WTC11 (cell line): ENCODE measurements at regions not wholly inside any gene's neighbourhood (a gene's known extent, or its start where the extent isn't known, plus 50 kb on each side); places are given as distances from the start of the nearest gene placed in this dataset.

Experiments
- ATAC-seq: fragments of 200-7000 bp; cut with Tn5 transposase; 2 replicates; pipeline ENCODE4 v1.10.0; 2021; ENCODE audit warnings: mild to moderate bottlenecking, moderate library complexity
- CTCF ChIA-PET: fragments of 300-600 bp; sonication (Branson Sonifier 250); formaldehyde crosslinking; loops from one replicate; lab custom pipeline; 2021; ENCODE audit warnings: antibody characterized with exemption; lab: Charles Lee
- POLR2A ChIA-PET: fragments of 350-600 bp; sonication (Branson Sonifier 250); formaldehyde crosslinking; loops from one replicate; lab custom pipeline; 2021; ENCODE audit warnings: antibody characterized with exemption; lab: Charles Lee
- DNase-seq: peaks from one replicate; pipeline ENCODE4 v3.0.0; 2021; ENCODE audit warnings: low spot score
- H3K27ac Mint-ChIP-seq: 2 replicates; pipeline ENCODE4 v1.8.0; 2021; ENCODE audit warnings: mixed read lengths
- H3K27me3 Mint-ChIP-seq: 2 replicates; pipeline ENCODE4 v1.8.0; 2021; ENCODE audit warnings: low read depth, mild to moderate bottlenecking, moderate library complexity, mixed read lengths
- H3K36me3 Mint-ChIP-seq: 2 replicates; pipeline ENCODE4 v1.8.0; 2021; ENCODE audit warnings: mixed read lengths
- H3K4me1 Mint-ChIP-seq: 2 replicates; pipeline ENCODE4 v1.8.0; 2022; ENCODE audit warnings: mixed read lengths
- H3K4me3 Mint-ChIP-seq: 2 replicates; pipeline ENCODE4 v1.8.0; 2021; ENCODE audit warnings: mild to moderate bottlenecking, moderate library complexity, mixed read lengths
- H3K9me3 Mint-ChIP-seq: 2 replicates; pipeline ENCODE4 v1.8.0; 2021; ENCODE audit warnings: mixed read lengths
- CBFB ChIP-seq: sonication (generic); formaldehyde crosslinking; IDR thresholded peaks from 2 replicates; pipeline ENCODE4 v1.8.1; 2022; ENCODE audit warnings: mild to moderate bottlenecking, low read depth, missing genetic modification reagents
- ETV6 ChIP-seq: sonication (generic); formaldehyde crosslinking; IDR thresholded peaks from 2 replicates; pipeline ENCODE4 v1.8.1; 2022; ENCODE audit warnings: mild to moderate bottlenecking, missing genetic modification reagents
- GABPB1 ChIP-seq: sonication (generic); formaldehyde crosslinking; IDR thresholded peaks from 2 replicates; pipeline ENCODE4 v1.8.1; 2023; ENCODE audit warnings: mild to moderate bottlenecking, missing genetic modification reagents
- GTF2I ChIP-seq: fragments of 250-450 bp; sonication (Bioruptor Pico); conservative IDR thresholded peaks from 2 replicates; pipeline ENCODE4 v1.4.0; 2021; ENCODE audit warnings: mild to moderate bottlenecking
- JAZF1 ChIP-seq: fragments of 250-450 bp; sonication (Bioruptor Pico); IDR thresholded peaks from 2 replicates; pipeline ENCODE4 v1.9.0; 2021; ENCODE audit warnings: moderate library complexity, mild to moderate bottlenecking, inconsistent platforms
- KAT7 ChIP-seq: sonication (generic); formaldehyde crosslinking; IDR thresholded peaks from 2 replicates; pipeline ENCODE4 v1.8.1; 2023; ENCODE audit warnings: missing genetic modification reagents, mild to moderate bottlenecking, borderline replicate concordance
- MXD4 ChIP-seq: fragments of 250-450 bp; sonication (Bioruptor Pico); IDR thresholded peaks from 2 replicates; pipeline ENCODE4 v1.8.0; 2021; ENCODE audit warnings: mild to moderate bottlenecking, moderate library complexity, borderline replicate concordance
- NR1H2 ChIP-seq: sonication (generic); formaldehyde crosslinking; IDR thresholded peaks from 2 replicates; pipeline ENCODE4 v1.9.0; 2021; ENCODE audit warnings: mild to moderate bottlenecking, moderate library complexity, missing genetic modification reagents
- SOX15 ChIP-seq: fragments of 250-450 bp; sonication (Bioruptor Pico); IDR thresholded peaks from 2 replicates; pipeline ENCODE4 v1.9.0; 2021; ENCODE audit warnings: mild to moderate bottlenecking
- TP53 ChIP-seq: sonication (generic); formaldehyde crosslinking; IDR thresholded peaks from 2 replicates; pipeline ENCODE4 v1.8.1; 2023; ENCODE audit warnings: mild to moderate bottlenecking, missing genetic modification reagents
- TF ChIP-seq, protein P1 (sequence below): sonication (generic); formaldehyde crosslinking; IDR thresholded peaks from 2 replicates; pipeline ENCODE4 v1.8.1; 2023; ENCODE audit warnings: mild to moderate bottlenecking, missing genetic modification reagents, moderate library complexity
- TF ChIP-seq, protein P2 (sequence below): sonication (generic); formaldehyde crosslinking; IDR thresholded peaks from 2 replicates; pipeline ENCODE4 v1.8.1; 2022; ENCODE audit warnings: missing genetic modification reagents, borderline replicate concordance
- TF ChIP-seq, protein P3 (sequence below): sonication (generic); formaldehyde crosslinking; IDR thresholded peaks from 2 replicates; pipeline ENCODE4 v1.8.1; 2022; ENCODE audit warnings: low read depth, mild to moderate bottlenecking, moderate library complexity, missing genetic modification reagents, borderline replicate concordance
- TF ChIP-seq, protein P4 (sequence below): sonication (generic); formaldehyde crosslinking; IDR thresholded peaks from 2 replicates; pipeline ENCODE4 v1.8.0; 2023; ENCODE audit warnings: missing genetic modification reagents, mild to moderate bottlenecking, borderline replicate concordance
- TF ChIP-seq, protein P5 (sequence below): sonication (generic); formaldehyde crosslinking; IDR thresholded peaks from 2 replicates; pipeline ENCODE4 v1.8.0; 2022; ENCODE audit warnings: mild to moderate bottlenecking, missing genetic modification reagents
- TF ChIP-seq, protein P6 (sequence below): sonication (generic); formaldehyde crosslinking; IDR thresholded peaks from 2 replicates; pipeline ENCODE4 v1.8.1; 2023; ENCODE audit warnings: mild to moderate bottlenecking, moderate library complexity, missing genetic modification reagents
- TF ChIP-seq, protein P7 (sequence below): sonication (generic); formaldehyde crosslinking; IDR thresholded peaks from 2 replicates; pipeline ENCODE4 v1.8.0; 2023; ENCODE audit warnings: missing genetic modification reagents
- TF ChIP-seq, protein P8 (sequence below): fragments of 250-450 bp; sonication (Bioruptor Pico); IDR thresholded peaks from 2 replicates; pipeline ENCODE4 v1.9.0; 2021; ENCODE audit warnings: mild to moderate bottlenecking

DNA sequence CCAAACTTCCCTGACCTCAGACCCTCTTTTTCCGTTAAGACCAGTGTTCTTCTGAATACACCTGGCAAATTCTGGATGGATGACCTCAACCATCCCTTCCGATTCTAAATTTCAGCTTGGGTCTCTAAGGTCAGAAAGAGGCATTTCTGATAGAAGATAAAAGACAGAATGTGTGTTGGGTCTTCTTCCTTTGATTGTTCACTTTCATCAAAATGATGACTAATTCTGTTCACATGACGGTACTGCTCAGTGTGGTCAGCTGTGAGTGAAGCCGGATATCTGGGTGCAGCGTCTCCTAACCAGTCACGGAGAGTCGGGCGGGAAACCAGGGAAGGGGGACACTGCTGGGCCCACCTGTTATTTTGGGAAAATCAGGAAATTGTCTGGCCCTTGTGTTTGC lies 151.6 kb upstream of the NAV2 start:
- H3K27me3 Mint-ChIP-seq, result no peaks in the 10 kb centered on the region; the same call in 1 of the 2 replicates
- H3K36me3 Mint-ChIP-seq, result no peaks in the 10 kb centered on the region
- no peak overlapping the region for H3K4me3 Mint-ChIP-seq
- ATAC-seq (no peak), DNase-seq (no peak)
- H3K4me1 Mint-ChIP-seq, result peaks cover 20% of the 10 kb centered on the region
- POLR2A ChIA-PET, result no interaction called here
- no peak overlapping the region for H3K27ac Mint-ChIP-seq
- H3K9me3 Mint-ChIP-seq, result no peaks in the 10 kb centered on the region
- CTCF ChIA-PET, result interaction anchor here (1.1 to 2.8 kb wide), 5 partner anchors 179 to 345 kb away, joined by 3 to 19 read pairs (median 10); no protein-coding TSS in a partner anchor
- TF ChIP-seq MXD4 (CRISPR knock-in tag) (no peak), JAZF1 (no peak), SOX15 (CRISPR knock-in tag) (no peak), KAT7 (no peak), GTF2I (CRISPR knock-in tag) (no peak), TP53 (CRISPR knock-in tag) (no peak), CBFB (CRISPR knock-in tag) (no peak), ETV6 (CRISPR knock-in tag) (no peak)
- TF ChIP-seq, protein P1, sequence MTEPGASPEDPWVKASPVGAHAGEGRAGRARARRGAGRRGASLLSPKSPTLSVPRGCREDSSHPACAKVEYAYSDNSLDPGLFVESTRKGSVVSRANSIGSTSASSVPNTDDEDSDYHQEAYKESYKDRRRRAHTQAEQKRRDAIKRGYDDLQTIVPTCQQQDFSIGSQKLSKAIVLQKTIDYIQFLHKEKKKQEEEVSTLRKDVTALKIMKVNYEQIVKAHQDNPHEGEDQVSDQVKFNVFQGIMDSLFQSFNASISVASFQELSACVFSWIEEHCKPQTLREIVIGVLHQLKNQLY (CRISPR knock-in tag), result no peak
- TF ChIP-seq, protein P2, sequence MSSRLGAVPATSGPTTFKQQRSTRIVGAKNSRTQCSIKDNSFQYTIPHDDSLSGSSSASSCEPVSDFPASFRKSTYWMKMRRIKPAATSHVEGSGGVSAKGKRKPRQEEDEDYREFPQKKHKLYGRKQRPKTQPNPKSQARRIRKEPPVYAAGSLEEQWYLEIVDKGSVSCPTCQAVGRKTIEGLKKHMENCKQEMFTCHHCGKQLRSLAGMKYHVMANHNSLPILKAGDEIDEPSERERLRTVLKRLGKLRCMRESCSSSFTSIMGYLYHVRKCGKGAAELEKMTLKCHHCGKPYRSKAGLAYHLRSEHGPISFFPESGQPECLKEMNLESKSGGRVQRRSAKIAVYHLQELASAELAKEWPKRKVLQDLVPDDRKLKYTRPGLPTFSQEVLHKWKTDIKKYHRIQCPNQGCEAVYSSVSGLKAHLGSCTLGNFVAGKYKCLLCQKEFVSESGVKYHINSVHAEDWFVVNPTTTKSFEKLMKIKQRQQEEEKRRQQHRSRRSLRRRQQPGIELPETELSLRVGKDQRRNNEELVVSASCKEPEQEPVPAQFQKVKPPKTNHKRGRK (CRISPR knock-in tag), result no peak
- TF ChIP-seq, protein P3, sequence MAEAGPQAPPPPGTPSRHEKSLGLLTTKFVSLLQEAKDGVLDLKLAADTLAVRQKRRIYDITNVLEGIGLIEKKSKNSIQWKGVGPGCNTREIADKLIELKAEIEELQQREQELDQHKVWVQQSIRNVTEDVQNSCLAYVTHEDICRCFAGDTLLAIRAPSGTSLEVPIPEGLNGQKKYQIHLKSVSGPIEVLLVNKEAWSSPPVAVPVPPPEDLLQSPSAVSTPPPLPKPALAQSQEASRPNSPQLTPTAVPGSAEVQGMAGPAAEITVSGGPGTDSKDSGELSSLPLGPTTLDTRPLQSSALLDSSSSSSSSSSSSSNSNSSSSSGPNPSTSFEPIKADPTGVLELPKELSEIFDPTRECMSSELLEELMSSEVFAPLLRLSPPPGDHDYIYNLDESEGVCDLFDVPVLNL (CRISPR knock-in tag), result no peak
- TF ChIP-seq, all 79 proteins: peak for 0

DNA sequence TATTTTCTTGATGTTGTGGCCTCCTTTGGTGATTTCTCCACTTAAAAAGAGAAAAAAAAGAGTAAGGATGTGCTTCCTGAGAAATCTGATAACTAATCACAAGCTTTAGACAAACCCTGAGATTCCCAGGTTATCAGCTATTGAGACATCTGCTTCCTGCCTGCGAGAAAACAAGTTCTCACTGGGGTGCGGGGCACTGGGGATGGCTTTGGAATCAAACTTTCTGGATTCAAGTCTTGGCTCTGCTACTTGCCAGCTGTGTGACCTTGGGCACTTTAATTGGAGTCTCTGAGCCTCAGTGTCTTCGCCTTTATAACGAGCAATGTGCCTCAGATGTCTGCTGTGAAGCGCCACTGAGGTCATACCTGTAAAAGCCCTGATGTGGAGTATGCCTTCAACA lies 152.5 kb upstream of the NAV2 start:
- Mint-ChIP-seq H3K36me3 (no peaks in the 10 kb centered on the region), H3K4me1 (peaks cover 20% of the 10 kb centered on the region), H3K27ac (no peak overlapping the region), H3K9me3 (no peaks in the 10 kb centered on the region), H3K4me3 (no peak overlapping the region), H3K27me3 (no peaks in the 10 kb centered on the region; the same call in 1 of the 2 replicates)
- TF ChIP-seq, protein P4, sequence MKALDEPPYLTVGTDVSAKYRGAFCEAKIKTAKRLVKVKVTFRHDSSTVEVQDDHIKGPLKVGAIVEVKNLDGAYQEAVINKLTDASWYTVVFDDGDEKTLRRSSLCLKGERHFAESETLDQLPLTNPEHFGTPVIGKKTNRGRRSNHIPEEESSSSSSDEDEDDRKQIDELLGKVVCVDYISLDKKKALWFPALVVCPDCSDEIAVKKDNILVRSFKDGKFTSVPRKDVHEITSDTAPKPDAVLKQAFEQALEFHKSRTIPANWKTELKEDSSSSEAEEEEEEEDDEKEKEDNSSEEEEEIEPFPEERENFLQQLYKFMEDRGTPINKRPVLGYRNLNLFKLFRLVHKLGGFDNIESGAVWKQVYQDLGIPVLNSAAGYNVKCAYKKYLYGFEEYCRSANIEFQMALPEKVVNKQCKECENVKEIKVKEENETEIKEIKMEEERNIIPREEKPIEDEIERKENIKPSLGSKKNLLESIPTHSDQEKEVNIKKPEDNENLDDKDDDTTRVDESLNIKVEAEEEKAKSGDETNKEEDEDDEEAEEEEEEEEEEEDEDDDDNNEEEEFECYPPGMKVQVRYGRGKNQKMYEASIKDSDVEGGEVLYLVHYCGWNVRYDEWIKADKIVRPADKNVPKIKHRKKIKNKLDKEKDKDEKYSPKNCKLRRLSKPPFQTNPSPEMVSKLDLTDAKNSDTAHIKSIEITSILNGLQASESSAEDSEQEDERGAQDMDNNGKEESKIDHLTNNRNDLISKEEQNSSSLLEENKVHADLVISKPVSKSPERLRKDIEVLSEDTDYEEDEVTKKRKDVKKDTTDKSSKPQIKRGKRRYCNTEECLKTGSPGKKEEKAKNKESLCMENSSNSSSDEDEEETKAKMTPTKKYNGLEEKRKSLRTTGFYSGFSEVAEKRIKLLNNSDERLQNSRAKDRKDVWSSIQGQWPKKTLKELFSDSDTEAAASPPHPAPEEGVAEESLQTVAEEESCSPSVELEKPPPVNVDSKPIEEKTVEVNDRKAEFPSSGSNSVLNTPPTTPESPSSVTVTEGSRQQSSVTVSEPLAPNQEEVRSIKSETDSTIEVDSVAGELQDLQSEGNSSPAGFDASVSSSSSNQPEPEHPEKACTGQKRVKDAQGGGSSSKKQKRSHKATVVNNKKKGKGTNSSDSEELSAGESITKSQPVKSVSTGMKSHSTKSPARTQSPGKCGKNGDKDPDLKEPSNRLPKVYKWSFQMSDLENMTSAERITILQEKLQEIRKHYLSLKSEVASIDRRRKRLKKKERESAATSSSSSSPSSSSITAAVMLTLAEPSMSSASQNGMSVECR (CRISPR knock-in tag), result no peak
- TF ChIP-seq, protein P5, sequence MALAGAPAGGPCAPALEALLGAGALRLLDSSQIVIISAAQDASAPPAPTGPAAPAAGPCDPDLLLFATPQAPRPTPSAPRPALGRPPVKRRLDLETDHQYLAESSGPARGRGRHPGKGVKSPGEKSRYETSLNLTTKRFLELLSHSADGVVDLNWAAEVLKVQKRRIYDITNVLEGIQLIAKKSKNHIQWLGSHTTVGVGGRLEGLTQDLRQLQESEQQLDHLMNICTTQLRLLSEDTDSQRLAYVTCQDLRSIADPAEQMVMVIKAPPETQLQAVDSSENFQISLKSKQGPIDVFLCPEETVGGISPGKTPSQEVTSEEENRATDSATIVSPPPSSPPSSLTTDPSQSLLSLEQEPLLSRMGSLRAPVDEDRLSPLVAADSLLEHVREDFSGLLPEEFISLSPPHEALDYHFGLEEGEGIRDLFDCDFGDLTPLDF (CRISPR knock-in tag), result no peak
- no peak for TF ChIP-seq NR1H2
- no peak for TF ChIP-seq GABPB1
- TF ChIP-seq, protein P6, sequence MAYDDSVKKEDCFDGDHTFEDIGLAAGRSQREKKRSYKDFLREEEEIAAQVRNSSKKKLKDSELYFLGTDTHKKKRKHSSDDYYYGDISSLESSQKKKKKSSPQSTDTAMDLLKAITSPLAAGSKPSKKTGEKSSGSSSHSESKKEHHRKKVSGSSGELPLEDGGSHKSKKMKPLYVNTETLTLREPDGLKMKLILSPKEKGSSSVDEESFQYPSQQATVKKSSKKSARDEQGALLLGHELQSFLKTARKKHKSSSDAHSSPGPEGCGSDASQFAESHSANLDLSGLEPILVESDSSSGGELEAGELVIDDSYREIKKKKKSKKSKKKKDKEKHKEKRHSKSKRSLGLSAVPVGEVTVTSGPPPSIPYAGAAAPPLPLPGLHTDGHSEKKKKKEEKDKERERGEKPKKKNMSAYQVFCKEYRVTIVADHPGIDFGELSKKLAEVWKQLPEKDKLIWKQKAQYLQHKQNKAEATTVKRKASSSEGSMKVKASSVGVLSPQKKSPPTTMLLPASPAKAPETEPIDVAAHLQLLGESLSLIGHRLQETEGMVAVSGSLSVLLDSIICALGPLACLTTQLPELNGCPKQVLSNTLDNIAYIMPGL (CRISPR knock-in tag), result no peak
- TF ChIP-seq, protein P7, sequence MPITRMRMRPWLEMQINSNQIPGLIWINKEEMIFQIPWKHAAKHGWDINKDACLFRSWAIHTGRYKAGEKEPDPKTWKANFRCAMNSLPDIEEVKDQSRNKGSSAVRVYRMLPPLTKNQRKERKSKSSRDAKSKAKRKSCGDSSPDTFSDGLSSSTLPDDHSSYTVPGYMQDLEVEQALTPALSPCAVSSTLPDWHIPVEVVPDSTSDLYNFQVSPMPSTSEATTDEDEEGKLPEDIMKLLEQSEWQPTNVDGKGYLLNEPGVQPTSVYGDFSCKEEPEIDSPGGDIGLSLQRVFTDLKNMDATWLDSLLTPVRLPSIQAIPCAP (CRISPR knock-in tag), result no peak
- TF ChIP-seq, protein P8, sequence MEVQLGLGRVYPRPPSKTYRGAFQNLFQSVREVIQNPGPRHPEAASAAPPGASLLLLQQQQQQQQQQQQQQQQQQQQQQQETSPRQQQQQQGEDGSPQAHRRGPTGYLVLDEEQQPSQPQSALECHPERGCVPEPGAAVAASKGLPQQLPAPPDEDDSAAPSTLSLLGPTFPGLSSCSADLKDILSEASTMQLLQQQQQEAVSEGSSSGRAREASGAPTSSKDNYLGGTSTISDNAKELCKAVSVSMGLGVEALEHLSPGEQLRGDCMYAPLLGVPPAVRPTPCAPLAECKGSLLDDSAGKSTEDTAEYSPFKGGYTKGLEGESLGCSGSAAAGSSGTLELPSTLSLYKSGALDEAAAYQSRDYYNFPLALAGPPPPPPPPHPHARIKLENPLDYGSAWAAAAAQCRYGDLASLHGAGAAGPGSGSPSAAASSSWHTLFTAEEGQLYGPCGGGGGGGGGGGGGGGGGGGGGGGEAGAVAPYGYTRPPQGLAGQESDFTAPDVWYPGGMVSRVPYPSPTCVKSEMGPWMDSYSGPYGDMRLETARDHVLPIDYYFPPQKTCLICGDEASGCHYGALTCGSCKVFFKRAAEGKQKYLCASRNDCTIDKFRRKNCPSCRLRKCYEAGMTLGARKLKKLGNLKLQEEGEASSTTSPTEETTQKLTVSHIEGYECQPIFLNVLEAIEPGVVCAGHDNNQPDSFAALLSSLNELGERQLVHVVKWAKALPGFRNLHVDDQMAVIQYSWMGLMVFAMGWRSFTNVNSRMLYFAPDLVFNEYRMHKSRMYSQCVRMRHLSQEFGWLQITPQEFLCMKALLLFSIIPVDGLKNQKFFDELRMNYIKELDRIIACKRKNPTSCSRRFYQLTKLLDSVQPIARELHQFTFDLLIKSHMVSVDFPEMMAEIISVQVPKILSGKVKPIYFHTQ, result no peak
- CTCF ChIA-PET, result interaction anchor here (0.8 to 2.8 kb wide), 10 partner anchors 12 to 568 kb away, joined by 3 to 19 read pairs (median 3); no protein-coding TSS in a partner anchor
- no peak for ATAC-seq
- DNase-seq, result no peak
- POLR2A ChIA-PET, result no interaction called here
